COLO668 (cell line): ENCODE measurements at regions not wholly inside any gene's neighbourhood (a gene's known extent, or its start where the extent isn't known, plus 50 kb on each side); places are given as distances from the start of the nearest gene placed in this dataset.
"Not testable (repeated sequence)": the region's sequence is repeated elsewhere in the genome, so short reads cannot be mapped to it uniquely, and the experiment has no call there.

ENCODE experiments used
- DNase-seq: peaks from one replicate; lab custom pipeline; 2025; ENCODE audit not compliant: unreplicated experiment; lab: John Stamatoyannopoulos, UW

DNA sequence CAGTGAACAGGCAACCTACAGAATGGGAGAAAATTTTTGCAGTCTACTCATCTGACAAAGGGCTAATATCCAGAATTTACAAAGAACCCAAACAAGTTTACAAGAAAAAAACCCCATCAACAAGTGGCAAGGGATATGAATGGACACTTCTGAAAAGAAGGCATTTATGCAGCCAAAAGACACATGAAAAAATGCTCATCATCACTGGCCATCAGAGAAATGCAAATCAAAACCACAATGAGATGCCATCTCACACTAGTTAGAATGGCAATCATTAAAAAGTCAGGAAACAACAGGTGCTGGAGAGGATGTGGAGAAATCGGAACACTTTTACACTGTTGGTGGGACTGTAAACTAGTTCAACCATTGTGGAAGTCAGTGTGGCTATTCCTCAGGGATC is 80.3 kb downstream of the ZNF474 start:
- DNase-seq = not testable (repeated sequence)

DNA sequence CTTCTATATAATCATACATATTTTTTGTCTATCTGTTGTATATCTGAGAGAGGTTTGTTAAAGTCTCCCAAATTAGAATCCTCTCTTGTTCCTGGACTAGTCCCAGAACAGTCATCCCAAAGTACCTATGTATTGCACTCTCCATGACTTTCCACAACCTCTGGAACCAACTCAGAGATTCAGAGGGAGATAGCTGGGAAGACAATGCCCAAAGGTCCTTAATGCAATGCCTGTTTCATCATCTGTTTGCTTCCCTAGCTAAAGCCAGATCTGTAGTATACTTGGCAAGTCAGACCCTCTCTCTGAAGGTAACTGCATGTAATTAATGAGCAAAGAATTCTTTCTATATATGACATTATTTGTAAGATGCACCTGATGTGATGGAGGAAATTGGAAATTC is 89.4 kb downstream of the ZNF474 start:
- DNase-seq = no peak

DNA sequence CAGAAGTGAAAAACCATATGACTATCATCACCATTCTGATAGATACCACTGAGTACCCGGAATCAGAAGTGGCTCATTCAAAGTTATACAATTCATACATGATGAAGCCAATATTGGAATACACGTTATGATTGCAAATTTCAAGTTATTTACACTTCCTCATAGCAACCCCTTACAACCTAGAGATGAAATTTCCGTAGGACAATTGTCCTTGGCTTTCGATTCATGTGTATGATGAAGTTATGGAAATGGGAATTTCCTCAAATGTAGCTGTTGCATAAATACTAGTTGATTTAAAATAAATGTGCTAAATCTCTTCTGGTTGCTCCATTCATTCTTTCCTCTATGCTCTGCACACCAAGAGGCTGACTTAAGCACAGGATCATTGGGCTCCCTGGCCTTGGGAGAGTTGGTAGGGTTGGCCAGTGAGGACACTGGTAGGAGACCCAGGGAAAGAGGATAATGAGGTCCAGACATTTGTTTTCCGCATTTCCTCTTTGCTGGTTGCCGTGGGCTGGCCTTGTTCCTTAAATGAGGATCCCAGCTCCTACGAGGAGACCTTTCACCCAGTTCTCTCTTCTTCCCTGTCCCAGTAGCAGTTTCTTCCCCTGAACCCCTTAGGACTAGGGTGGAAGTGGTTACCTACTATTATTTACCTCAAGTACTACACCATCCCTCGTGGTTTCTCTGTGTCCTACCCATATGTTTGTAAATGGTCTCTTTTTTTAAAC is 90.3 kb downstream of the ZNF474 start:
- no peak for DNase-seq

DNA sequence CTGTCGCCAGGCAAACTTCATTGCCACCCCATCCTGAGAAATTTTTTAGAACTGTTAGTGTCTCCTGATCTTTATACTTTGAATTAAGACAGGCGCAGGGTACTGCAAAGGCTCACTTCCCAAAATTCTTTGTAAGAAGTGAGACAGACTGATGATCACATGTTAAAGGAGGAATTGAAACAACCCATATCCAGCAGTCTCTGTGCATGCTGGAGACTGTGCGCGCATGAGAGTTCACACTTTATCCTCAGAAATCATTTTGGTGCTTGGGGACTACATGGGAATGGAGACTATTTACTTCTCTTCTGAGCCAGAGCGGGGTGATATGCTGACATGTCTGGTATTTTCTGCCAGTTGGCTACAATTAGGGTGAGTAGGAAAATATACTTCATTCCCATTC is 91.2 kb downstream of the ZNF474 start:
- DNase-seq = no peak

DNA sequence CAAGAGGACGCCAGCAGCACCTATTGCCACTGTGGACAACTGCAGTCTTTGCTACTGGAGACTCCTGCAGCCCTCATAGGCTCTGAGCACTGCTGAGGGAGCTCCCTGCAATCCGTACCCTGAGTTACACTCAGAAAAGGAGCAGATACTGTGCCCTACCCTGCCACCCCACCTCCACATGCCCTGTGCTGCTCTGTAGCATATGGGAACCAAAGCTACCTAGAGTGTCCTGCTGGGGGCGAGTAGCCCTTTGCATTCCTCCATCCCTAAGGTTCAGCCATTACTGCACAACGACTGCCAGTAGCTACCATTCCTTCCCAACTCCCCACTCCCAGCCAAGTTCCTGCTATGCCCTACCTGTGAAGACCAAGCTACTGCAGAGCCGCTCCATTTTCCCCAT is 90.2 kb upstream of the SNCAIP start:
- no peak for DNase-seq

DNA sequence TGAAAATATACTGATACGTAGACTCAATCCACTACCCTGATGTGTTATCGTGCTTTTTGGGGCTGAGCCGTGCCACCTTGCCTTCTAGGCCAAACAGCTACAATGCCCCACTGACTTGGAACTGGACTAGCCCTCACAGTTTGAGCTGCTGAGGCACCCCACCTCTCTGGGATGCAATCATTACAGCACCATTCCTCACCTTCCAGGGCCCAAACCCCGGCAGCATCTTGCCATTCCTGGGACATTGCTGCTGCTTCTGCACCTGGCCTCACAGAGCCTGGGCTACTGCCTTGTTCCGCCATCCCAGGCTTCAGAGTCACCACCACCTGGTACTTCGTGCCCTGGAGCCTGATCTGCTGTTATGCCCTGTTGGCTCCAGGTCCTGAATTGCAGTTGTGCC is 89.5 kb upstream of the SNCAIP start:
- no peak for DNase-seq

GRCh38 chr5:122228728-122229392 is 83.2 kb upstream of the SNCAIP start:
- DNase-seq = no peak

DNA sequence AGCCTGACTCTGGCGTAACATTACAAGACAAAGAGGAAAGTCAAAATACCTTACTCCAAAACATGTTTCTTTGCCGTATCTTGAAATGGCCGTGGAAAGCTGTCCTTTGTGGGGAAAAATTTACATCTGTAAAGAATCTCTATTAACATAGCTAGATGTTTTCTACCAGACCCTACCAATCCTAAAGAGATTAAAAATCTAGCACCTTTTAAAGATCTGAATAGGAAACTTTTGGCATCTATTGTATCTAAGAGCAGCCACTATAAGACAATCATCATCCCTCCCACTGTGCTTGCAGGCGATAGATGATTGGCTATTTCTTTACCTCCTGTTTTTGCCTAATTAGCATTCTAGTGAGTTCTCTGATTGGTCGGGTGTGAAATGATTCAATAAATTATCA is 82.5 kb upstream of the SNCAIP start:
- DNase-seq = no peak

DNA sequence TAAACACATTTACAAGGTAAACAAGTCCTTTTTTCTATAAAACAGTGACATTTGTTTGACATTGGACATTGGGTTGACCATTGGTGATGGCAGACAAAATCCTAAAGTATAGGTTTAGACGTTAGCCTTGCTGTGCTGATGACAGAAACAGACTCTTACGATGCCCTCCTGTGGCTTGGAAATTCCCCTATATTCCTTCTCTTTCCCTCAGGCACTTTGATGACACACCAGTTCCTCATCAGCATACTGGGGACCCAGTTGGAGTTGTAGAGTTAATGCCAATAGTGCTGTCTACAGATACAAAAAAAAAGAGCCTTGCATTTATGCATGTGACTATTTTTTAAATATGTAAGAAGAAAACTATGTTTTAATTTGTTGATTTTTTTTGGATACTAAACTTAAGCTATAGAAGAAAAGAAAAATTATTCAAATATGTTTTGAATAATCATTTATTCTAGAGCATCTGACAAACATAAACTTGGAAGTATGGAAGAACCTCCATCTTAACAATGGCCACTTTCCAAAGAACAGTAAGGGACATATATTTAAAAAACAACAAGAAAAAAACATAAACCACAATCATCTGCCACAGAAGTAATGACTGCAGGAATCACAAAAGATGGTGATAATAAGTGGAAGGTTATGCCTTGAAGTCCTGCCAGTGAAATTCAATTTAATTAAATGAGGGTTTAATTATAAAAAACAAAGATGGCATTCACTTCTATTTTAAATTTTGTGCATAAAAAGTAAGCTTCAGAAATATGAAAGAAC is 75.6 kb upstream of the SNCAIP start:
- DNase-seq = no peak

GRCh38 chr5:122237906-122238305 is 74.1 kb upstream of the SNCAIP start:
- no peak for DNase-seq

DNA sequence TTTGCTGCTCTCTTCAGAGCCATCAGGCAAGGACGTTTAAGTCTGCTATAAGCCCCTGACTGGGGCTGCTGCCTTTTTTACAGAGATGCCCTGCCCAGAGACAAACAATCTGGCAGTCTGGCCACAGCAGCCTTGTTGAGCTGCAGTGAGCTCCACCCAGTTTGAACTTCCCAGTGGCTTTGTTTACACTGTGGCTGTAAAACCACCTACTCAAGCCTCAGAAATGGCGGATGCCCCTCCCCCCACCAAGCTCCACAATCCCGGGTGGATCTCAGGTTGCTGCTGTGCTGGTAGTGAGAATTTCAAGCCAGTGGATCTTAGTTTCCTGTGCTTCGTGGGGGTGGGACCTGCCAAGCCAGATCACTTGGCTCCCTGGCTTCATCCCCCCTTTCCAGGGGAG is 59.7 kb upstream of the SNCAIP start:
- peak; percentile 50 for DNase-seq

DNA sequence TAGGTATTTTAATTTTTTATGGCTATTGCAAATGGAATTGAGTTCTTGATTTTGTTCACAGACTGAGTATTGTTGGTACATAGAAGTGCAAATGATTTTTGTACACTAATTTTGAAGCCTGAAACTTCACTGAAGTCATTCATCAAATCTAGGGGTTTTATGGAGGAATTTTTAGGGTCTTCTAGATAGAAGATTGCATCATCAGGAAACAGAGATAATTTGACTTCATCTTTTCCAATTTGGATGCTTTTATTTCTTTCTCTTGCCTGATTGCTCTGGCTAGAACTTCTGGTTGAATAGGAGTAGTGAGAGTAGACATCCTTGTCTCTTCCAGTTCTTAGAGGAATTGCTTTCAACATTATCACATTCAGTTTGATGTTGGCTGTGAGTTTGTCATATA is 58.2 kb upstream of the SNCAIP start:
- DNase-seq = no peak

- DNase-seq = no peak
Observed at GRCh38 chr5:122256388-122256787, 55.6 kb upstream of the SNCAIP start.

DNA sequence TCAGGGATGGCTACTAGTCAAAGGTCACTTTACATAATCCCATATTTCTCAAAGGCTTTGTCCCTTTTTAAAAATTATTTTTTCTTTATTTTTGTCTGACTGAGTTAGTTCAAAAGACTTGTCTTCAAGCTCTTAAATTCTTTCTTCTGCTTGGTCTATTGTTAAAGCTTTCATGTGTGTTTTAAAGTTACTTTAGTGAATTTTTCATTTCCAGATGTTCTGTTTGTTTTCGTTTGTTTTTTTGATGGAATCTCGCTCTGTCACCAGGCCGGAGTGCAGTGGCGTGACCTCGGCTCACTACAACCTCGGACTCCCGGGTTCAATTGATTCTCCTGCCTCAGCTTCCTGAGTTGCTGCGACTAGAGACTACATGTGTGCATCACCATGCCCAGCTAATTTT is 55.0 kb upstream of the SNCAIP start:
- no peak for DNase-seq

GRCh38 chr5:122258241-122258640 is 53.8 kb upstream of the SNCAIP start:
- no peak for DNase-seq

DNA sequence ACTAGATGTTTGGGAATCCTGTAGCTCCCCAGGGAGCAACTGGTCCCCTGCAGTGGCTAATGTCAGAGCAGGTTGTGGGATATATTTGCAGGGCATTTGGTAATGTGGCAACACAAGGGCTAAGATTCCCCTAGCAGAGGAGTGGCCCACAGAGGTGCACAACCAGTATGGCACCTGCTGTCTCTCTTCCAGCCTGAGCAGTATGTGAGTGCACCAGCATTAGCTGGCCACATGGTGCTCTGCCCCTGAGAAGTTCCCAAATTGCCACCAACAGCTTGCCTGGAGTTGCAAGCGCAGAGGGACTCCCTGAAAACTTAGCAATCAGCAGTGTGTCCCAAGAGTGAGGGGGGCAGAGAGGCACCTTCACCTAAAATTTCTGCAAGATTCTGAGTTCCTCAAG is 53.2 kb upstream of the SNCAIP start:
- DNase-seq = no peak

DNA sequence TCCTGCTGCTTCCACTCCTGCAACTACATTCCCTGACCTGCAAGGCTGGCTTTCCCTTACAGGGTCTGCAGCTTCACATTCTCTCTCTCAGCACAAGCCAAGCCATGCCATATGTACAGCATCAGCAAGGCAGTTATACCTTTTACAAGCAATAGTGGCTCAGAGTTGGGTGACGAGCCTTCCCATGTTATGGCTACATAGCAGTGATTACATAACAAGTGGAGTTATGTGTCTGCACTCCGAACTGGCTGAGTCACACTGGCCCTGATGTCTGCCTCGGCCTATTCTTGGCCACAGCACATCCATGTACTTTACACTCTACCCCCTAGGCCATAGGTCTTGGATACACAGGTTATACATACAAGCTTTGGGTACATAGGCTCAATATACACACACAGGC is 52.0 kb upstream of the SNCAIP start:
- DNase-seq = no peak

DNA sequence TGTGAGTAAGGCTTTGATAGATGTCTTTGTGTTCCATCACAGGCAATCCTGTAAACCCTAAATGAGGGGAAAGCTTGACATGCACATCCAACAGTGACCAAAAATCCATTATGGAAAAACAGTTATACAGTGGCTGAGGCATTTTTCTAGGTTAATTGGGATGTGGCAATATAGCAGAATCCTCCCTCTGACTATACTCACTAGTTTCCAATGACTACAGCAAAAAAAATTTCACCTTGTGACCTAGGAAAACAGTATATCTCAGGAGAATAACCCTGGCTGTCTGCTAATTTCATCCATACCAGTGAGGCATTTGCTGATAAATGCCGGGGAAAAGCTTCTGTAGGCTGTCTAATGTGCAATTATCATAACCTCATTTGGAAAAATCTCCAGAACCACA is 49.9 kb upstream of the SNCAIP start:
- no peak for DNase-seq
